Neural progenitor cell (in vitro differentiated cells): ENCODE measurements at regions not wholly inside any gene's neighbourhood (a gene's known extent, or its start where the extent isn't known, plus 50 kb on each side); places are given as distances from the start of the nearest gene placed in this dataset.

Source experiments
- DNase-seq: peaks from one replicate; pipeline ENCODE4 v3.0.0-alpha.2; 2016; ENCODE audit warnings: low spot score
- H2AFZ ChIP-seq: fragments of 200-600 bp; sonication (generic); replicated peaks from 2 replicates; pipeline ENCODE4 v1.6.1; 2016; ENCODE audit warnings: antibody characterized with exemption
- H3F3A ChIP-seq: fragments of 200-600 bp; sonication (generic); 2 replicates; pipeline ENCODE4 v1.6.1; 2016; ENCODE audit warnings: antibody characterized with exemption, low read depth
- H3K27ac ChIP-seq: fragments of 200-600 bp; sonication (generic); 2 replicates; pipeline ENCODE4 v1.5.1; 2016; ENCODE audit warnings: mild to moderate bottlenecking
- H3K27me3 ChIP-seq: fragments of 200-600 bp; sonication (generic); 2 replicates; pipeline ENCODE4 v1.6.1; 2016; ENCODE audit warnings: mild to moderate bottlenecking, moderate library complexity
- H3K36me3 ChIP-seq: fragments of 200-600 bp; sonication (generic); 2 replicates; pipeline ENCODE4 v1.5.1; 2016
- H3K4me1 ChIP-seq: fragments of 200-600 bp; sonication (generic); 2 replicates; pipeline ENCODE4 v1.6.1; 2016; ENCODE audit warnings: mixed run types
- H3K4me2 ChIP-seq: fragments of 200-600 bp; sonication (generic); 2 replicates; pipeline ENCODE4 v1.6.1; 2016
- H3K4me3 ChIP-seq: fragments of 200-600 bp; sonication (generic); 2 replicates; pipeline ENCODE4 v1.5.1; 2016
- H3K79me2 ChIP-seq: fragments of 200-600 bp; sonication (generic); 2 replicates; pipeline ENCODE4 v1.6.1; 2016; ENCODE audit warnings: low read depth
- H3K9ac ChIP-seq: fragments of 200-600 bp; sonication (generic); 2 replicates; pipeline ENCODE4 v1.6.1; 2016
- H3K9me3 ChIP-seq: fragments of 200-600 bp; sonication (generic); 2 replicates; pipeline ENCODE4 v1.5.1; 2016; ENCODE audit warnings: low read depth
- H4K20me1 ChIP-seq: fragments of 200-600 bp; sonication (generic); 2 replicates; pipeline ENCODE4 v1.6.1; 2016; ENCODE audit warnings: low read depth
- H3K27ac Mint-ChIP-seq: 3 replicates; pipeline ENCODE4 v1.8.0; 2021; ENCODE audit warnings: mixed read lengths
- H3K27me3 Mint-ChIP-seq: 2 replicates; pipeline ENCODE4 v1.8.0; 2022; ENCODE audit warnings: low read depth, mild to moderate bottlenecking, inconsistent platforms, moderate library complexity, mixed read lengths; ENCODE audit not compliant: insufficient read depth
- H3K36me3 Mint-ChIP-seq: 3 replicates; pipeline ENCODE4 v1.8.0; 2021; ENCODE audit warnings: mixed read lengths
- H3K4me1 Mint-ChIP-seq: 3 replicates; pipeline ENCODE4 v1.8.0; 2021; ENCODE audit warnings: mixed read lengths
- H3K4me3 Mint-ChIP-seq: 3 replicates; pipeline ENCODE4 v1.8.0; 2021; ENCODE audit warnings: mild to moderate bottlenecking, moderate library complexity, mixed read lengths
- H3K9me3 Mint-ChIP-seq: 3 replicates; pipeline ENCODE4 v1.8.0; 2020; ENCODE audit warnings: mixed read lengths
- CTCF ChIP-seq: fragments of 200-600 bp; sonication (generic); IDR thresholded peaks from 2 replicates; pipeline ENCODE4 v1.5.1; 2017; ENCODE audit warnings: antibody characterized with exemption, mild to moderate bottlenecking
- EZH2 ChIP-seq: fragments of 200-600 bp; sonication (generic); IDR thresholded peaks from 2 replicates; pipeline ENCODE4 v1.6.1; 2017; ENCODE audit warnings: antibody characterized with exemption, mild to moderate bottlenecking, moderate library complexity
- EZH2phosphoT487 ChIP-seq: fragments of 200-600 bp; sonication (generic); IDR thresholded peaks from 2 replicates; pipeline ENCODE4 v1.6.1; 2017; ENCODE audit warnings: antibody characterized with exemption

GRCh38 chr2:42965196-42965595, 172.8 kb upstream of the HAAO start:
- H3K27me3 ChIP-seq, result no peaks in the 10 kb centered on the region
- no peak overlapping the region for H2AFZ ChIP-seq
- H3K79me2 ChIP-seq, result no peaks in the 10 kb centered on the region
- Mint-ChIP-seq H3K9me3 (no peaks in the 10 kb centered on the region), H3K36me3 (no peaks in the 10 kb centered on the region), H3K4me1 (peaks cover 20% of the 10 kb centered on the region), H3K27me3 (peaks cover 10% of the 10 kb centered on the region), H3K4me3 (peak overlapping the region; percentile 2), H3K27ac (no peak overlapping the region)
- H3K4me1 ChIP-seq, result peaks cover 25% of the 10 kb centered on the region
- no peaks in the 10 kb centered on the region for H3K36me3 ChIP-seq
- no peak overlapping the region for H3K9ac ChIP-seq
- no peaks in the 10 kb centered on the region for H3K9me3 ChIP-seq
- H3F3A ChIP-seq, result peaks cover 17% of the 10 kb centered on the region
- no peak for DNase-seq
- no peak overlapping the region for H3K4me2 ChIP-seq
- no peaks in the 10 kb centered on the region for H4K20me1 ChIP-seq
- H3K27ac ChIP-seq, result no peak overlapping the region
- H3K4me3 ChIP-seq, result no peak overlapping the region
- TF ChIP-seq CTCF (no peak), EZH2phosphoT487 (no peak), EZH2 (no peak)

- no peak for TF ChIP-seq CTCF
- no peak for TF ChIP-seq EZH2
- no peak for TF ChIP-seq EZH2phosphoT487
- Histone ChIP-seq H3K27ac (no peak overlapping the region), H2AFZ (no peak overlapping the region), H4K20me1 (no peaks in the 10 kb centered on the region), H3K4me2 (no peak overlapping the region), H3K4me1 (peaks cover 28% of the 10 kb centered on the region), H3K36me3 (no peaks in the 10 kb centered on the region), H3K79me2 (no peaks in the 10 kb centered on the region), H3K27me3 (no peaks in the 10 kb centered on the region), H3F3A (peaks cover 17% of the 10 kb centered on the region), H3K9ac (no peak overlapping the region), H3K4me3 (no peak overlapping the region), H3K9me3 (no peaks in the 10 kb centered on the region)
- peaks cover 26% of the 10 kb centered on the region for H3K4me1 Mint-ChIP-seq
- no peaks in the 10 kb centered on the region for H3K9me3 Mint-ChIP-seq
- H3K4me3 Mint-ChIP-seq, result no peak overlapping the region
- DNase-seq, result no peak
- no peak overlapping the region for H3K27ac Mint-ChIP-seq
- H3K27me3 Mint-ChIP-seq, result peaks cover 10% of the 10 kb centered on the region
- H3K36me3 Mint-ChIP-seq, result no peaks in the 10 kb centered on the region
Observed at GRCh38 chr2:42964439-42965083, 172.2 kb upstream of the HAAO start.

GRCh38 chr2:42963452-42964068, 171.2 kb upstream of the HAAO start:
- H3K4me1 ChIP-seq, result peaks cover 34% of the 10 kb centered on the region
- H3K9ac ChIP-seq, result no peak overlapping the region
- no peak overlapping the region for H3K4me2 ChIP-seq
- no peaks in the 10 kb centered on the region for H3K36me3 ChIP-seq
- no peak for DNase-seq
- no peak overlapping the region for H3K27ac Mint-ChIP-seq
- H4K20me1 ChIP-seq, result no peaks in the 10 kb centered on the region
- H3K9me3 ChIP-seq, result no peaks in the 10 kb centered on the region
- no peak overlapping the region for H3K4me3 Mint-ChIP-seq
- H3K4me3 ChIP-seq, result no peak overlapping the region
- H3K27me3 Mint-ChIP-seq, result peaks cover 10% of the 10 kb centered on the region
- H3K36me3 Mint-ChIP-seq, result no peaks in the 10 kb centered on the region
- no peaks in the 10 kb centered on the region for H3K79me2 ChIP-seq
- peaks cover 32% of the 10 kb centered on the region for H3K4me1 Mint-ChIP-seq
- H3F3A ChIP-seq, result peaks cover 17% of the 10 kb centered on the region
- TF ChIP-seq EZH2 (no peak), CTCF (no peak), EZH2phosphoT487 (no peak)
- no peak overlapping the region for H3K27ac ChIP-seq
- no peaks in the 10 kb centered on the region for H3K27me3 ChIP-seq
- no peak overlapping the region for H2AFZ ChIP-seq
- no peaks in the 10 kb centered on the region for H3K9me3 Mint-ChIP-seq
